ENCODE measurements at regions not wholly inside any gene's neighbourhood (a gene's known extent, or its start where the extent isn't known, plus 50 kb on each side); places are given as distances from the start of the nearest gene placed in this dataset.

GRCh38 chr1:184255560-184255959 lies 131.3 kb upstream of the C1orf21 start:
- H3K27ac ChIP-seq = no peak overlapping the region
- TF ChIP-seq CTCF (conservative IDR thresholded peaks at IDR 0.05) = no peak

DNA sequence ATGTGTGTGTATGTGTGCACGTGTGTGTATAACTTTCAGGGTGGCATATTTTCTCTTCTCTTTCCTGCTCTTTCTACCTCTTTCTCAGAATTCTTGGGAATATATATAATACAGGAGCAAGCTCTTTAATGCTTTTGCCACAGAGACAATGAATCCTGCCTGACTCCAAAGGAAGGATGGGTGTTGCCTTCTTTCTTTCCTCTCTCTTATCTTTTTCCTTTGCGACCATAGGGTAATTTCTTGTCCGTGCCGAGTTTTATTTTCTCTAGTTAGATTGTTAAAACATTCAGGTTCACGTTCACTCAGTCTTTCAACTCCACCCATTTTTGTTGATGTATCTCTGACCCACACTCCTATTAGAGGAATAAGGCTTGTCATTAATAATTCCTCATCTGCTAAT lies 129.0 kb upstream of the C1orf21 start:
- peak overlapping the region; percentile 31; the same call in 1 of the 2 replicates for H3K27ac ChIP-seq
- no peak for TF ChIP-seq CTCF (conservative IDR thresholded peaks at IDR 0.05)

GRCh38 chr1:184258525-184258924 lies 128.3 kb upstream of the C1orf21 start:
- peak overlapping the region; percentile 31; the same call in 1 of the 2 replicates for H3K27ac ChIP-seq
- no peak for TF ChIP-seq CTCF (conservative IDR thresholded peaks at IDR 0.05)

DNA sequence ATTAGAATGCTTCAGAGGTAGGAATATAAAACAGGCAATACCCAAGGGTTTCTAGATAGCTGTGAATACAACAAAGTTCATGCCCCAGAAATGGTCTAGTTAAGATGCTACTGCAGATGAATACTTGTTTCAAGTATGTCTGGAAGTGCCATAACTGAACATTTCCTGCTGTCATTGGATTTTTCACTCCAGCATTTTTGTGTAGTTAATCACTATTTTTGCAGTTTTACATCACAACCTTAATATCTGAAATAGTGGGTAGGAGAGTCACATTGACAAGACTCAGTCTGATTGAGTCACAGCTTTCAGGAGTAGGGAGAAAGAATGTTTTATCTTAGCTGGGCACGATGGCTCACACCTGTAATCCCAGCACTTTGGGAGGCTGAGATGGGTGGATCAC lies 126.4 kb upstream of the C1orf21 start:
- no peak for TF ChIP-seq CTCF (conservative IDR thresholded peaks at IDR 0.05)
- H3K27ac ChIP-seq = no peak overlapping the region

GRCh38 chr1:184262109-184262508 lies 124.7 kb upstream of the C1orf21 start:
- TF ChIP-seq CTCF (conservative IDR thresholded peaks at IDR 0.05) = no peak
- no peak overlapping the region for H3K27ac ChIP-seq

GRCh38 chr1:184267747-184268146 lies 119.1 kb upstream of the C1orf21 start:
- TF ChIP-seq CTCF (conservative IDR thresholded peaks at IDR 0.05) = no peak
- no peak overlapping the region for H3K27ac ChIP-seq

DNA sequence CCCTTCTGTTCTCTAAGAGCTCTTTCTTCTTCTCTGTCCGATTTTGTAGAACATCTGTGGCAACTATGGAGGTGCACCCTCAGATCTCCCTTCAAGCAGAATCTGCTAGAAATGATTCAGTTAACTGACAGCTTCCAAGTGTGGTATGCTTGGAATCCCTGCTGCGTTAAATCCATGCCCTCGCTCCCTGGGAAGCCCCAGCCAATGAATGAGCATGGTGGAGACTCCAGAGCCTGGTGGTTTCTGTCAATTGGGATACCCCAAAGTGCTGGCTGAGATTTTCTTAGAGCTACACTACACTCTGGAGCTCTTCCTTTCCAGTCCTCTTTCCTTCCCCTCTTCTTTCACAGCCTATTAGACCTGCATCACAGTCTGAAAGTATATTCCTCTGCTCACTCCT lies 116.3 kb upstream of the C1orf21 start:
- TF ChIP-seq CTCF (conservative IDR thresholded peaks at IDR 0.05) = no peak
- no peak overlapping the region for H3K27ac ChIP-seq

All from VCaP (cell line).